H1 (cell line): ENCODE measurements at regions not wholly inside any gene's neighbourhood (a gene's known extent, or its start where the extent isn't known, plus 50 kb on each side); places are given as distances from the start of the nearest gene placed in this dataset.

Source experiments
- CTCF ChIA-PET: fragments of 300-600 bp; sonication (Branson Sonifier 250); formaldehyde crosslinking; loops from one replicate; lab custom pipeline; 2021; ENCODE audit not compliant: partially characterized antibody; lab: Charles Lee
- POLR2A ChIA-PET: fragments of 300-600 bp; sonication (Branson Sonifier 250); formaldehyde crosslinking; loops from one replicate; lab custom pipeline; 2021; ENCODE audit warnings: inconsistent platforms; ENCODE audit not compliant: partially characterized antibody; lab: Charles Lee
- DNase-seq, 2 experiments: peaks; one replicate each; pipeline versions ENCODE4 v3.0.0 to v3.0.0-alpha.2; 2010 to 2022; ENCODE audit warnings: low spot score in 2 of 2, low read depth in 1 of 2, mixed read lengths in 1 of 2
- FAIRE-seq: peaks from 2 replicates; lab custom pipeline; 2011; peaks lifted over from hg19 to GRCh38; lab: Jason Lieb, UNC
- H2AFZ ChIP-seq: 2 replicates; pipeline ENCODE4 v1.8.1; 2012; ENCODE audit warnings: low read length, inconsistent platforms
- H2AK5ac ChIP-seq: 2 replicates; pipeline ENCODE4 v1.6.1; 2013; ENCODE audit warnings: low read depth, low read length
- H2BK120ac ChIP-seq: replicated peaks from 2 replicates; pipeline ENCODE3; 2013; ENCODE audit warnings: low read depth, low read length, inconsistent platforms
- H2BK12ac ChIP-seq: 2 replicates; pipeline ENCODE4 v1.6.1; 2013; ENCODE audit warnings: low read depth, low read length
- H2BK15ac ChIP-seq: 2 replicates; pipeline ENCODE4 v1.6.1; 2013; ENCODE audit warnings: low read length
- H2BK20ac ChIP-seq: 2 replicates; pipeline ENCODE4 v1.6.1; 2013; ENCODE audit warnings: low read length
- H2BK5ac ChIP-seq: 2 replicates; pipeline ENCODE4 v1.6.1; 2013; ENCODE audit warnings: low read depth, low read length
- H3K14ac ChIP-seq: 2 replicates; pipeline ENCODE4 v1.6.1; 2013; ENCODE audit warnings: inconsistent platforms; ENCODE audit not compliant: insufficient read length
- H3K18ac ChIP-seq: 2 replicates; pipeline ENCODE4 v1.6.1; 2013; ENCODE audit warnings: low read length; ENCODE audit errors: extremely low read depth
- H3K23ac ChIP-seq: 2 replicates; pipeline ENCODE4 v1.6.1; 2013; ENCODE audit warnings: inconsistent platforms; ENCODE audit not compliant: insufficient read length
- H3K23me2 ChIP-seq: 2 replicates; pipeline ENCODE4 v1.6.1; 2013; ENCODE audit warnings: low read depth, low read length
- H3K27ac ChIP-seq: 2 replicates; pipeline ENCODE4 v1.6.1; 2011; ENCODE audit warnings: low read depth, low read length, inconsistent platforms
- H3K27me3 ChIP-seq, 4 experiments: replicated peaks in 1 of 4; 1 replicate in 1 of 4; 2 replicates in 3 of 4; pipeline versions ENCODE4 v1.6.1 to v1.8.1; 2011 to 2013; ENCODE audit warnings: low read length in 3 of 4, mild to moderate bottlenecking in 3 of 4, inconsistent platforms in 2 of 4, mixed read lengths in 2 of 4, moderate library complexity in 1 of 4; ENCODE audit not compliant: control insufficient read depth in 3 of 4, insufficient read depth in 3 of 4; ENCODE audit errors: extremely low read depth in 1 of 4
- H3K36me3 ChIP-seq, 4 experiments: 2 replicates each; pipeline versions ENCODE4 v1.6.1 to v1.8.1; 2011 to 2013; ENCODE audit warnings: mild to moderate bottlenecking in 4 of 4, low read length in 3 of 4, moderate library complexity in 2 of 4, control low read depth in 1 of 4, inconsistent platforms in 1 of 4; ENCODE audit not compliant: insufficient read depth in 4 of 4, control insufficient read depth in 2 of 4
- H3K4ac ChIP-seq: replicated peaks from 2 replicates; pipeline ENCODE3; 2013; ENCODE audit warnings: low read length, low read depth, mixed read lengths, inconsistent platforms; ENCODE audit not compliant: insufficient read length
- H3K4me1 ChIP-seq, 4 experiments: replicated peaks in 1 of 4; 1 replicate in 1 of 4; 2 replicates in 3 of 4; pipeline versions ENCODE4 v1.6.1 to v1.8.1; 2011 to 2013; ENCODE audit warnings: low read length in 3 of 4, inconsistent platforms in 2 of 4, mixed read lengths in 1 of 4; ENCODE audit not compliant: insufficient read depth in 4 of 4, control insufficient read depth in 3 of 4
- H3K4me2 ChIP-seq, 2 experiments: 2 replicates each; pipeline versions ENCODE4 v1.6.1 to v1.8.1; 2011 to 2013; ENCODE audit warnings: low read depth in 2 of 2, low read length in 2 of 2, control low read depth in 1 of 2, inconsistent platforms in 1 of 2, mild to moderate bottlenecking in 1 of 2; ENCODE audit not compliant: insufficient read depth in 1 of 2
- H3K4me3 ChIP-seq, 4 experiments: fragments of 200-600, 300-600 bp in 1 of 4; sonication (generic), shearing (Covaris generic), sonication (Bioruptor Twin) in 1 of 4; 2 replicates each; pipeline versions ENCODE4 v1.5.1 to v1.8.1; 2011 to 2016; ENCODE audit warnings: low read length in 4 of 4, low read depth in 3 of 4, control low read depth in 2 of 4, inconsistent platforms in 2 of 4, mild to moderate bottlenecking in 2 of 4, mixed read lengths in 1 of 4, moderate library complexity in 1 of 4; ENCODE audit not compliant: insufficient read depth in 2 of 4; ENCODE audit errors: extremely low read depth in 1 of 4
- H3K56ac ChIP-seq: replicated peaks from 2 replicates; pipeline ENCODE3; 2013; ENCODE audit warnings: low read depth, mild to moderate bottlenecking, mixed read lengths, low read length, inconsistent platforms; ENCODE audit not compliant: insufficient read length
- H3K79me1 ChIP-seq: 2 replicates; pipeline ENCODE4 v1.6.1; 2013; ENCODE audit warnings: low read depth, low read length, control low read depth
- H3K79me2 ChIP-seq, 2 experiments: 2 replicates each; pipeline versions ENCODE4 v1.6.1 to v1.8.1; 2012 to 2013; ENCODE audit warnings: low read length in 2 of 2, mild to moderate bottlenecking in 2 of 2, inconsistent platforms in 1 of 2; ENCODE audit not compliant: insufficient read depth in 2 of 2, control insufficient read depth in 1 of 2
- H3K9ac ChIP-seq, 4 experiments: replicated peaks in 1 of 4; 1 replicate in 1 of 4; 2 replicates in 3 of 4; pipeline versions ENCODE4 v1.6.1 to v1.8.1; 2011 to 2013; ENCODE audit warnings: low read depth in 3 of 4, low read length in 3 of 4, control low read depth in 2 of 4, mild to moderate bottlenecking in 2 of 4, moderate library complexity in 2 of 4, inconsistent platforms in 1 of 4; ENCODE audit errors: extremely low read depth in 1 of 4
- H3K9me3 ChIP-seq, 2 experiments: 2 replicates each; pipeline versions ENCODE4 v1.6.1 to v1.8.1; 2012 to 2013; ENCODE audit warnings: mild to moderate bottlenecking in 2 of 2, moderate library complexity in 2 of 2, control low read depth in 1 of 2, inconsistent platforms in 1 of 2, low read depth in 1 of 2, low read length in 1 of 2, mixed read lengths in 1 of 2; ENCODE audit not compliant: insufficient read depth in 2 of 2
- H4K20me1 ChIP-seq, 2 experiments: replicated peaks in 1 of 2; 2 replicates each; pipeline versions ENCODE3 to v1.8.1; 2011 to 2013; ENCODE audit warnings: inconsistent platforms in 2 of 2, low read length in 2 of 2, mild to moderate bottlenecking in 1 of 2; ENCODE audit not compliant: insufficient read depth in 2 of 2, control insufficient read depth in 1 of 2
- H4K5ac ChIP-seq: 2 replicates; pipeline ENCODE4 v1.6.1; 2013; ENCODE audit warnings: low read length, low read depth, mixed read lengths, inconsistent platforms; ENCODE audit not compliant: insufficient read length
- H4K8ac ChIP-seq: 2 replicates; pipeline ENCODE4 v1.8.0; 2013; ENCODE audit warnings: mild to moderate bottlenecking, moderate library complexity, low read length, inconsistent platforms; ENCODE audit not compliant: insufficient read depth; ENCODE audit errors: extremely low read depth
- H4K91ac ChIP-seq: replicated peaks from 2 replicates; pipeline ENCODE3; 2013; ENCODE audit warnings: low read length, mixed read lengths, inconsistent platforms; ENCODE audit not compliant: insufficient read length
- BRCA1 ChIP-seq: IDR thresholded peaks from 2 replicates; pipeline ENCODE4 v1.6.1; 2012; ENCODE audit warnings: low read depth, low read length, improper control_type of control experiment
- CBX5 ChIP-seq: fragments of 300-800, 300-1000 bp; sonication (generic); IDR thresholded peaks from 2 replicates; pipeline ENCODE4 v1.7.1; 2016; ENCODE audit warnings: antibody characterized with exemption, low read length, low read depth
- EZH2 ChIP-seq: fragments of 200-600 bp; sonication (generic); IDR thresholded peaks from 2 replicates; pipeline ENCODE4 v1.7.1; 2012; ENCODE audit warnings: low read depth, mild to moderate bottlenecking, moderate library complexity, low read length, inconsistent platforms; ENCODE audit not compliant: severe bottlenecking
- HDAC6 ChIP-seq: IDR thresholded peaks from one replicate; pipeline ENCODE4 v1.7.1; 2012; ENCODE audit warnings: low read depth, mild to moderate bottlenecking, inconsistent platforms, low read length, moderate library complexity
- NRF1 ChIP-seq: IDR thresholded peaks from 2 replicates; pipeline ENCODE4 v1.6.1; 2011; ENCODE audit warnings: mild to moderate bottlenecking, low read depth, low read length, improper control_type of control experiment
- POU5F1 ChIP-seq: IDR thresholded peaks from 2 replicates; pipeline ENCODE4 v1.6.1; 2011; ENCODE audit warnings: low read depth, mild to moderate bottlenecking, low read length, moderate library complexity
- RBBP5 ChIP-seq: IDR thresholded peaks from 2 replicates; pipeline ENCODE4 v1.7.1; 2012; ENCODE audit warnings: low read depth, mild to moderate bottlenecking, inconsistent platforms, low read length, moderate library complexity, borderline replicate concordance
- RFX5 ChIP-seq: IDR thresholded peaks from 2 replicates; pipeline ENCODE4 v1.6.1; 2011; ENCODE audit warnings: low read depth, low read length, improper control_type of control experiment, borderline replicate concordance
- SIN3A ChIP-seq, 2 experiments: IDR thresholded peaks in 1 of 2; conservative IDR thresholded peaks in 1 of 2; 2 replicates each; pipeline ENCODE4 v1.6.1; 2011 to 2012; ENCODE audit warnings: low read length in 2 of 2, improper control_type of control experiment in 1 of 2, low read depth in 1 of 2, mild to moderate bottlenecking in 1 of 2
- SRF ChIP-seq: IDR thresholded peaks from 2 replicates; pipeline ENCODE4 v1.6.1; 2011; ENCODE audit warnings: mild to moderate bottlenecking, low read depth, low read length, moderate library complexity
- TEAD4 ChIP-seq: IDR thresholded peaks from 2 replicates; pipeline ENCODE4 v1.6.1; 2012; ENCODE audit warnings: low read depth, low read length, inconsistent platforms, mixed read lengths
- YY1 ChIP-seq: IDR thresholded peaks from 2 replicates; pipeline ENCODE4 v1.6.1; 2011; ENCODE audit warnings: low read depth, mild to moderate bottlenecking, low read length
- WGBS, 2 experiments: shearing (Covaris generic) in 1 of 2; methylation state at CpG; one replicate each; pipeline versions ENCODE4 v1.1.6 to v1.1.7; 2013 to 2015; ENCODE audit warnings: low lambda C conversion rate in 2 of 2, mixed read lengths in 2 of 2, inconsistent platforms in 1 of 2, low coverage in 1 of 2, missing lambda C conversion rate in 1 of 2; ENCODE audit not compliant: insufficient replicate concordance in 2 of 2, insufficient coverage in 1 of 2, insufficient read length in 1 of 2; ENCODE audit errors: extremely low coverage in 1 of 2, missing lambda C conversion rate in 1 of 2; 5-methylcytosine and 5-hydroxymethylcytosine counted together
- TF ChIP-seq, protein P1 (sequence below): IDR thresholded peaks from 2 replicates; pipeline ENCODE4 v1.6.1; 2011; ENCODE audit warnings: low read length, improper control_type of control experiment

GRCh38 chr3:1532935-1533606 is 440.2 kb downstream of the CNTN6 start:
- FAIRE-seq (no peak), DNase-seq (no peak)
- no peak overlapping the region for H3K9ac ChIP-seq
- no peak overlapping the region for H4K5ac ChIP-seq
- H3K4ac ChIP-seq: no peak overlapping the region
- no peak overlapping the region for H2AFZ ChIP-seq
- H3K4me3 ChIP-seq: no peak overlapping the region
- no peaks in the 10 kb centered on the region for H3K79me1 ChIP-seq
- no peak overlapping the region for H2AK5ac ChIP-seq
- H2BK120ac ChIP-seq: no peak overlapping the region
- no peak overlapping the region for H3K4me2 ChIP-seq
- H4K8ac ChIP-seq: no peak overlapping the region
- H2BK5ac ChIP-seq: no peak overlapping the region
- no peak overlapping the region for H3K56ac ChIP-seq
- no peaks in the 10 kb centered on the region for H3K23me2 ChIP-seq
- H4K20me1 ChIP-seq: no peaks in the 10 kb centered on the region
- H3K27me3 ChIP-seq: no peaks in the 10 kb centered on the region
- H2BK20ac ChIP-seq: no peak overlapping the region
- H2BK15ac ChIP-seq: no peak overlapping the region
- CTCF ChIA-PET: interaction anchor here (0.8 kb wide), 1 partner anchor 17 kb away, joined by 3 read pairs; no protein-coding TSS in a partner anchor
- H3K27ac ChIP-seq: no peak overlapping the region
- H3K9me3 ChIP-seq: peaks cover 10% of the 10 kb centered on the region in 2 experiments; a peak in 2 of 4 replicates
- H3K23ac ChIP-seq: no peak overlapping the region
- H4K91ac ChIP-seq: no peak overlapping the region
- H3K36me3 ChIP-seq: no peaks in the 10 kb centered on the region
- no peak overlapping the region for H3K14ac ChIP-seq
- no peaks in the 10 kb centered on the region for H3K79me2 ChIP-seq
- WGBS, 2 experiments: 91% methylated on average over 4 of the region's 4 CpGs; no CpG with 5 or more reads in 1 of the 2 experiments
- H3K18ac ChIP-seq: no peak overlapping the region
- H3K4me1 ChIP-seq: no peaks in the 10 kb centered on the region
- no peak overlapping the region for H2BK12ac ChIP-seq
- POLR2A ChIA-PET: no interaction called here
- TF ChIP-seq RBBP5: no peak
- no peak for TF ChIP-seq BRCA1
- TF ChIP-seq SIN3A (conservative IDR thresholded peaks at IDR 0.05 in 1 of 2, IDR thresholded peaks at IDR 0.05 in 1 of 2; ENCODE audit: low read depth in 1 of 2, low read length in 2 of 2): no peak
- no peak for TF ChIP-seq RFX5
- TF ChIP-seq NRF1: no peak
- no peak for TF ChIP-seq POU5F1
- TF ChIP-seq SRF: no peak
- TF ChIP-seq CBX5: no peak
- no peak for TF ChIP-seq YY1
- no peak for TF ChIP-seq HDAC6
- no peak for TF ChIP-seq EZH2
- no peak for TF ChIP-seq TEAD4
- TF ChIP-seq, protein P1, sequence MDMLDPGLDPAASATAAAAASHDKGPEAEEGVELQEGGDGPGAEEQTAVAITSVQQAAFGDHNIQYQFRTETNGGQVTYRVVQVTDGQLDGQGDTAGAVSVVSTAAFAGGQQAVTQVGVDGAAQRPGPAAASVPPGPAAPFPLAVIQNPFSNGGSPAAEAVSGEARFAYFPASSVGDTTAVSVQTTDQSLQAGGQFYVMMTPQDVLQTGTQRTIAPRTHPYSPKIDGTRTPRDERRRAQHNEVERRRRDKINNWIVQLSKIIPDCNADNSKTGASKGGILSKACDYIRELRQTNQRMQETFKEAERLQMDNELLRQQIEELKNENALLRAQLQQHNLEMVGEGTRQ: no peak
